HEK293 (cell line): ENCODE measurements at regions not wholly inside any gene's neighbourhood (a gene's known extent, or its start where the extent isn't known, plus 50 kb on each side); places are given as distances from the start of the nearest gene placed in this dataset.

Source experiments
- ZNF707 ChIP-seq: fragments of 450-650 bp; formaldehyde crosslinking; IDR thresholded peaks from 2 replicates; pipeline ENCODE4 v1.5.1; 2016; ENCODE audit warnings: missing biosample characterization, missing genetic modification characterization
- ZNF777 ChIP-seq: fragments of 450-650 bp; formaldehyde crosslinking; IDR thresholded peaks from 2 replicates; pipeline ENCODE4 v1.5.1; 2017; ENCODE audit warnings: missing biosample characterization, missing genetic modification characterization, borderline replicate concordance
- TF ChIP-seq, protein P1 (sequence below): fragments of 450-650 bp; formaldehyde crosslinking; IDR thresholded peaks from 2 replicates; pipeline ENCODE4 v1.5.1; 2016; ENCODE audit warnings: missing biosample characterization, missing genetic modification characterization

DNA sequence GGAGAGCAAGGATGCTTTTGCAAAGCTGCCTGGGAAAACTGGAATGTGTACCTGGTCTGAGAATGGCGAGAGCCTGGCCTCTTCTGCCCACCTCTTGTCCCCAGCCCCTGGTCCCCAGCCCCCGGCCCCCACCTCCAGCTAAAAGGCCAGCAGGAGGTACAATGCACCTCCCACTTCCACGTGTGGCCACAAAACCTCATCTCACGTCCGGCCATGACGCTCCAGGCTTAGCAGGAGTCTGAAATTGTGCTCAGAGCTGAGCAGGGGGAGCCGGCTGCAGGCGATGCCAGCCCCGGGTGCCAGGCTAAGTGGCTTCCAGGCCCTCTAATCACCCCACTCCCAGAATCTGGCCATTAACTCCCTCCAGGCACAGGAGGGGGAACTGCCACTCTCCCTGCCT lies 83.1 kb upstream of the PRR20G start:
- TF ChIP-seq ZNF707: no peak
- TF ChIP-seq, protein P1, sequence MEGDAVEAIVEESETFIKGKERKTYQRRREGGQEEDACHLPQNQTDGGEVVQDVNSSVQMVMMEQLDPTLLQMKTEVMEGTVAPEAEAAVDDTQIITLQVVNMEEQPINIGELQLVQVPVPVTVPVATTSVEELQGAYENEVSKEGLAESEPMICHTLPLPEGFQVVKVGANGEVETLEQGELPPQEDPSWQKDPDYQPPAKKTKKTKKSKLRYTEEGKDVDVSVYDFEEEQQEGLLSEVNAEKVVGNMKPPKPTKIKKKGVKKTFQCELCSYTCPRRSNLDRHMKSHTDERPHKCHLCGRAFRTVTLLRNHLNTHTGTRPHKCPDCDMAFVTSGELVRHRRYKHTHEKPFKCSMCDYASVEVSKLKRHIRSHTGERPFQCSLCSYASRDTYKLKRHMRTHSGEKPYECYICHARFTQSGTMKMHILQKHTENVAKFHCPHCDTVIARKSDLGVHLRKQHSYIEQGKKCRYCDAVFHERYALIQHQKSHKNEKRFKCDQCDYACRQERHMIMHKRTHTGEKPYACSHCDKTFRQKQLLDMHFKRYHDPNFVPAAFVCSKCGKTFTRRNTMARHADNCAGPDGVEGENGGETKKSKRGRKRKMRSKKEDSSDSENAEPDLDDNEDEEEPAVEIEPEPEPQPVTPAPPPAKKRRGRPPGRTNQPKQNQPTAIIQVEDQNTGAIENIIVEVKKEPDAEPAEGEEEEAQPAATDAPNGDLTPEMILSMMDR: no peak
- no peak for TF ChIP-seq ZNF777 (tag by site-specific recombination)
